ENCODE measurements at regions not wholly inside any gene's neighbourhood (a gene's known extent, or its start where the extent isn't known, plus 50 kb on each side); places are given as distances from the start of the nearest gene placed in this dataset.

GRCh38 chr7:131141443-131141967, 186.2 kb upstream of the MKLN1 start:
- TF ChIP-seq CTCF (IDR thresholded peaks at IDR 0.05; ENCODE audit: low read length) (no peak), EZH2 (optimal IDR thresholded peaks at IDR 0.05; ENCODE audit: low read depth, low read length) (no peak), EZH2phosphoT487 (IDR thresholded peaks at IDR 0.05; ENCODE audit: low read length) (no peak)
